Liver (tissue), 8 donors: ENCODE measurements at regions not wholly inside any gene's neighbourhood (a gene's known extent, or its start where the extent isn't known, plus 50 kb on each side); places are given as distances from the start of the nearest gene placed in this dataset.

ENCODE experiments used
- DNase-seq: peaks from one replicate; pipeline ENCODE4 v3.0.0-alpha.2; 2017; ENCODE audit warnings: low spot score
- H3K27ac ChIP-seq, 2 donors: one replicate each; pipeline ENCODE4 v1.7.0; 2013; ENCODE audit warnings: inconsistent platforms in 2 of 2, low read length in 2 of 2, control low read depth in 1 of 2, low read depth in 1 of 2, mild to moderate bottlenecking in 1 of 2
- H3K27me3 ChIP-seq, 4 donors: one replicate each; pipeline versions ENCODE4 v1.6.1 to v1.7.0; 2013; ENCODE audit warnings: low read length in 3 of 4, inconsistent platforms in 1 of 4, mild to moderate bottlenecking in 1 of 4, moderate library complexity in 1 of 4; ENCODE audit not compliant: control insufficient read depth in 4 of 4, insufficient read depth in 4 of 4
- H3K36me3 ChIP-seq, 4 donors: one replicate each; pipeline versions ENCODE4 v1.6.1 to v1.7.0; 2013; ENCODE audit warnings: low read length in 3 of 4, mild to moderate bottlenecking in 3 of 4, low read depth in 1 of 4, moderate library complexity in 1 of 4; ENCODE audit not compliant: control insufficient read depth in 4 of 4, insufficient read depth in 3 of 4
- H3K4me1 ChIP-seq, 4 donors: one replicate each; pipeline versions ENCODE4 v1.6.1 to v1.7.0; 2013; ENCODE audit warnings: low read length in 3 of 4, mild to moderate bottlenecking in 3 of 4, moderate library complexity in 1 of 4; ENCODE audit not compliant: control insufficient read depth in 4 of 4, insufficient read depth in 4 of 4
- H3K4me3 ChIP-seq, 3 donors: one replicate each; pipeline versions ENCODE4 v1.6.1 to v1.7.0; 2013; ENCODE audit warnings: low read length in 3 of 3, control low read depth in 1 of 3, low read depth in 1 of 3, mild to moderate bottlenecking in 1 of 3
- H3K9ac ChIP-seq, 2 donors: one replicate each; pipeline ENCODE4 v1.7.0; 2013; ENCODE audit warnings: low read length in 2 of 2, mild to moderate bottlenecking in 2 of 2, moderate library complexity in 2 of 2, control low read depth in 1 of 2, low read depth in 1 of 2
- H3K9me3 ChIP-seq, 4 donors: one replicate each; pipeline versions ENCODE4 v1.6.1 to v1.7.0; 2013; ENCODE audit warnings: low read length in 3 of 4; ENCODE audit not compliant: control insufficient read depth in 4 of 4
- ATF3 ChIP-seq: IDR thresholded peaks from 2 replicates; pipeline ENCODE4 v1.6.1; 2016; ENCODE audit warnings: antibody characterized with exemption
- CTCF ChIP-seq: fragments of 150-350 bp; IDR thresholded peaks from 2 replicates; pipeline ENCODE4 v1.5.1; 2017; ENCODE audit warnings: improper control_type of control experiment, low read depth, low read length; ENCODE audit not compliant: missing input control
- EGR1 ChIP-seq, 2 donors: IDR thresholded peaks; 2 replicates each; pipeline ENCODE4 v1.6.1; 2016 to 2018; ENCODE audit warnings: antibody characterized with exemption in 2 of 2, low read depth in 2 of 2
- FOXA1 ChIP-seq: IDR thresholded peaks from 2 replicates; pipeline ENCODE4 v1.6.1; 2016; ENCODE audit warnings: antibody characterized with exemption
- FOXA2 ChIP-seq: IDR thresholded peaks from 2 replicates; pipeline ENCODE4 v1.6.1; 2016; ENCODE audit warnings: antibody characterized with exemption
- GABPA ChIP-seq, 2 donors: IDR thresholded peaks in 1 of 2; conservative IDR thresholded peaks in 1 of 2; 2 replicates each; pipeline ENCODE4 v1.6.1; 2016; ENCODE audit warnings: antibody characterized with exemption in 2 of 2, mild to moderate bottlenecking in 1 of 2, moderate library complexity in 1 of 2
- HNF4A ChIP-seq, 2 donors: conservative IDR thresholded peaks; 2 replicates each; pipeline ENCODE4 v1.6.1; 2016; ENCODE audit warnings: antibody characterized with exemption in 2 of 2, mild to moderate bottlenecking in 2 of 2
- HNF4G ChIP-seq: IDR thresholded peaks from 2 replicates; pipeline ENCODE4 v1.6.1; 2016; ENCODE audit warnings: antibody characterized with exemption
- JUND ChIP-seq, 2 donors: IDR thresholded peaks; 2 replicates each; pipeline ENCODE4 v1.6.1; 2016; ENCODE audit warnings: antibody characterized with exemption in 2 of 2
- NR2F2 ChIP-seq: IDR thresholded peaks from 2 replicates; pipeline ENCODE4 v1.6.1; 2016; ENCODE audit warnings: antibody characterized with exemption
- RAD21 ChIP-seq, 2 donors: IDR thresholded peaks; 2 replicates each; pipeline ENCODE4 v1.6.1; 2016; ENCODE audit warnings: antibody characterized with exemption in 2 of 2, mild to moderate bottlenecking in 2 of 2
- REST ChIP-seq: IDR thresholded peaks from 2 replicates; pipeline ENCODE4 v1.6.1; 2016; ENCODE audit warnings: antibody characterized with exemption, mild to moderate bottlenecking
- SP1 ChIP-seq: IDR thresholded peaks from 2 replicates; pipeline ENCODE4 v1.6.1; 2018; ENCODE audit warnings: antibody characterized with exemption, mild to moderate bottlenecking
- YY1 ChIP-seq: IDR thresholded peaks from 2 replicates; pipeline ENCODE4 v1.6.1; 2016; ENCODE audit warnings: antibody characterized with exemption, mild to moderate bottlenecking
- ZBTB33 ChIP-seq: IDR thresholded peaks from 2 replicates; pipeline ENCODE4 v1.6.1; 2016; ENCODE audit warnings: antibody characterized with exemption
- WGBS: extraction: QIAGEN DNeasy Blood & Tissue Kit; methylation state at CpG from one replicate; pipeline ENCODE4 v1.1.7; 2013; 5-methylcytosine and 5-hydroxymethylcytosine counted together
- donor health status: healthy.
- donor health status: healthy.
- donor health status: healthy.
- donor health status: healthy.
- donor health status: healthy.

GRCh38 chr12:94806617-94807016, 156.3 kb upstream of the TMCC3 start:
- no peak overlapping the region for H3K9ac ChIP-seq
- no peak overlapping the region for H3K4me3 ChIP-seq
- no peak for TF ChIP-seq ATF3
- no peak for TF ChIP-seq FOXA1
- no peak for TF ChIP-seq HNF4G
- TF ChIP-seq SP1: no peak
- no peak for TF ChIP-seq YY1
- no peak for TF ChIP-seq ZBTB33
- no peak for TF ChIP-seq JUND (IDR thresholded peaks at IDR 0.05)
- TF ChIP-seq FOXA2: no peak
- H3K36me3 ChIP-seq: no peaks in the 10 kb centered on the region
- H3K9me3 ChIP-seq: peaks cover 0 to 5% (median 3%) of the 10 kb centered on the region in 4 donors
- no peaks in the 10 kb centered on the region for H3K4me1 ChIP-seq
- H3K27me3 ChIP-seq: no peaks in the 10 kb centered on the region
- H3K27ac ChIP-seq: no peak overlapping the region
- DNase-seq: no peak
- WGBS: 78% methylated on average over 6 of the region's 6 CpGs

- WGBS: 91% methylated on average over 2 of the region's 2 CpGs
- no peak for DNase-seq
- H3K9ac ChIP-seq: no peak overlapping the region
- no peak for TF ChIP-seq JUND (IDR thresholded peaks at IDR 0.05)
- no peak for TF ChIP-seq RAD21 (IDR thresholded peaks at IDR 0.05)
- TF ChIP-seq CTCF: no peak
- TF ChIP-seq FOXA2: no peak
- TF ChIP-seq EGR1 (IDR thresholded peaks at IDR 0.05; ENCODE audit: low read depth in 2 of 2): no peak
- no peak for TF ChIP-seq NR2F2
- TF ChIP-seq FOXA1: no peak
- no peak for TF ChIP-seq HNF4A (conservative IDR thresholded peaks at IDR 0.05)
- no peak for TF ChIP-seq ZBTB33
- no peak for TF ChIP-seq GABPA (IDR thresholded peaks at IDR 0.05 in 1 of 2, conservative IDR thresholded peaks at IDR 0.05 in 1 of 2)
- TF ChIP-seq REST: no peak
- no peak for TF ChIP-seq ATF3
- no peak for TF ChIP-seq YY1
- H3K36me3 ChIP-seq: no peaks in the 10 kb centered on the region
- no peak overlapping the region for H3K4me3 ChIP-seq
- H3K27ac ChIP-seq: no peak overlapping the region
- H3K27me3 ChIP-seq: no peaks in the 10 kb centered on the region
- H3K4me1 ChIP-seq: no peaks in the 10 kb centered on the region
- peaks cover 0 to 2% (median under 1%) of the 10 kb centered on the region in 4 donors for H3K9me3 ChIP-seq
Observed at GRCh38 chr12:94805749-94806529, 155.6 kb upstream of the TMCC3 start.
